ENCODE measurements at regions not wholly inside any gene's neighbourhood (a gene's known extent, or its start where the extent isn't known, plus 50 kb on each side); places are given as distances from the start of the nearest gene placed in this dataset.

GRCh38 chr4:84385203-84385602, 113.9 kb downstream of the NKX6-1 start:
- TF ChIP-seq EZH2 (IDR thresholded peaks at IDR 0.05; ENCODE audit: insufficient read depth, poor library complexity, severe bottlenecking): no peak
- TF ChIP-seq EZH2phosphoT487 (IDR thresholded peaks at IDR 0.05; ENCODE audit: insufficient read depth, low read depth): no peak
